ENCODE measurements at regions not wholly inside any gene's neighbourhood (a gene's known extent, or its start where the extent isn't known, plus 50 kb on each side); places are given as distances from the start of the nearest gene placed in this dataset.

DNA sequence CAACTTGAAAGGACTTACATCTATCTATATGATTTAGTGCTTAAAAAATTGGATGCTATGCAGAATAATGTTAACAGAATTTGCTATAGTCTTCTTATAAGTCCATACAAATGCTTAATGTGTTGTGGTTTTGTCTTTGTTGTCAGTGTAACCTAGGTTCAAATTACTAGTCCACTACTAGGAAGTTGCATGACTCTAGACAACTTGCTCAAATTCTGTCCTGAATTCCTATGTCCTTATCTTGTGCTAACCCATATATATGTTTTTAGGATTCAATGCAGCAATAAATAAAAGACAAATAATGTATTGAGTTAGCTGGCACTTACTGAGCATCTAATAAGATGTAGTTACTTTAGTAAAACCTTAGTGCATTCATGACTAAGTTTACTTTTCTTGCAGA is 276.5 kb upstream of the KCNMB2 start:
- H3K27ac Mint-ChIP-seq: no peak overlapping the region
- peaks cover 1% of the 10 kb centered on the region for H3K4me1 Mint-ChIP-seq
- no peaks in the 10 kb centered on the region for H3K36me3 Mint-ChIP-seq
- H3K4me3 Mint-ChIP-seq: no peak overlapping the region
- no peak for DNase-seq
- H3K9me3 Mint-ChIP-seq: no peaks in the 10 kb centered on the region
- no peaks in the 10 kb centered on the region for H3K27me3 Mint-ChIP-seq

DNA sequence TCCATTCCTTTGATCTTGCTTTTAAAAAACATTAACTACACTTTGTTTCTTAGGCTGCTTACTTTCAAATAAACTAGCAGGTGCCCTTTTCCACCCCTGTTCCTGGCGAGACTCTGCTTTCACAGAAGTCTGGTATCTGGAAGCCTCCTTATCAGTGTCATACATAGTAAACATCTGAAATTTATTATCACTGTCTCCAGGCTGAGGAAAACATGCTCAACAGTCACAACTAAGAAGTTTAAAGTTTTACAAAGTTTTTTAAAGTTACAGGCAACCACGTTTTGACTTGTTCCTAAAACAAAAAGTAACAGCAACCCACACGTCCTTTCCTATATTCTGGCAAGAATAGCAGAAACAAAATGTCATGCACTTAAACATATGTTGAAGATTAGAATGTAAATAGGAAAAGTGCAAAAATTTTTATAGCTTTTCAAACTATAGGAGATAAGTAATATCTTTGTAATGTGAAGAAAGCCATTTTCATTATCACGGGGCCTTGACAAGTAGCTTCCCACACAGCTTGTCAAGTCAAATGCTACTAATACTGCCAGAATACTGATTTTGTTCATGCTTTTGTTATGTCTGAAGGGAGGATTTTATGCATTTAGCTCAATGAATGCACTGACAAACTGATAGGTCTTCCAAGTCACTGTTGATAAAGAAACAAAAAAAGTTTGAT is 275.2 kb upstream of the KCNMB2 start:
- H3K4me1 Mint-ChIP-seq: peaks cover 1% of the 10 kb centered on the region
- H3K36me3 Mint-ChIP-seq: no peaks in the 10 kb centered on the region
- H3K4me3 Mint-ChIP-seq: no peak overlapping the region
- no peak for DNase-seq
- no peaks in the 10 kb centered on the region for H3K9me3 Mint-ChIP-seq
- no peaks in the 10 kb centered on the region for H3K27me3 Mint-ChIP-seq
- H3K27ac Mint-ChIP-seq: no peak overlapping the region

GRCh38 chr3:178263236-178263916 is 272.9 kb upstream of the KCNMB2 start:
- DNase-seq: no peak
- no peak overlapping the region for H3K27ac Mint-ChIP-seq
- no peaks in the 10 kb centered on the region for H3K27me3 Mint-ChIP-seq
- H3K4me3 Mint-ChIP-seq: no peak overlapping the region
- H3K36me3 Mint-ChIP-seq: no peaks in the 10 kb centered on the region
- peaks cover 1% of the 10 kb centered on the region for H3K4me1 Mint-ChIP-seq
- no peaks in the 10 kb centered on the region for H3K9me3 Mint-ChIP-seq

DNA sequence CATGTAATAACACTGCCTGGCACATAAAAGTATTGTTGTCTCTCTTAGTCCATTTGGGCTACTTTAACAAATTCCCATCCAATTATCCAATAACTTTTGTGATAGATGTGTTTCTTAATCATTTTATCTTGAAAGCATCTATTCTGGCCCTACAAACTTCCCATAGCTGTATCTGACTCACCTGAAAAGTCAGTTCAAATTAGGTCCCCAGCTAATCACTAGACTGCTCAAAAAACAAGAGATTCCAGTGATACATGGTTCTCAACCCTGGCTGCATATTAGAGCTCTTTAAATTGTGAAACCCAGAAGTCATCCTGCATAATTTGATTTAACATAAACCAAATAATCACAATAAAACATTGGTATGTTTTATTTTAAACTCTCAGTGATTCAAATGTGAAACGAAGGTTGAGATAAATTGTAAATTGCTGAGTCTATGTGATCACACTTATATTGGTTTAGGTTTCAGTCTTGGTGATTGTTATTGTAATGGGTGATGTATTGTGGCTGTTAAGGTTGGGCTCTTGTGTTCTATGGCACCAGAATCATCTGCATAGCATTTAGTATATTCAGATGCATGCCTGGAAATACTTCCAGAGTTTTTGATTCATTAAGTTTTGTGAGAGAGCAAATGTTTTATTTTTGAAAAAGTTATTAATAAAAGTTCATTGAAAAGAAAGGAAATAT is 268.9 kb upstream of the KCNMB2 start:
- H3K9me3 Mint-ChIP-seq: no peaks in the 10 kb centered on the region
- no peaks in the 10 kb centered on the region for H3K4me1 Mint-ChIP-seq
- H3K27me3 Mint-ChIP-seq: no peaks in the 10 kb centered on the region
- H3K4me3 Mint-ChIP-seq: no peak overlapping the region
- DNase-seq: no peak
- H3K36me3 Mint-ChIP-seq: no peaks in the 10 kb centered on the region
- H3K27ac Mint-ChIP-seq: no peak overlapping the region

DNA sequence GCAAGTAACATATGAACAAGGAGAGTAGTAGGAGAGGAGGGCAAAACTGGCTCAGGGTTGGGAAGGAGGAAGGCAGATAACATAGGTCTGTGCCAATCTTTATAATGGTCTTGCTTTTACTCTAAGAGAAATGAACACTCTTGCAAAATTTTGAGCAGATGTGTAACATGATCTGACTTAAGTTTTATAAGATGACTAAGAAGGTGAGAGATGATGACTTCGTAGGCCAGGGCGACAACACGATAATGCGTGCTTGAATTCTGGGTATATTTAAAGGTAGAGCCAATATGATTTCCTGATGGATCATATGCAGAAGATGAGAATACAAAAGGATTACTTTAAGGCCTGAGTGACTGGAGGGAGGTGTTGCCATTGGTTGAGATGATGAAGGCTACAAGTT is 265.4 kb upstream of the KCNMB2 start:
- DNase-seq: no peak
- H3K4me3 Mint-ChIP-seq: no peak overlapping the region
- H3K4me1 Mint-ChIP-seq: no peaks in the 10 kb centered on the region
- H3K9me3 Mint-ChIP-seq: no peaks in the 10 kb centered on the region
- H3K27ac Mint-ChIP-seq: no peak overlapping the region
- H3K27me3 Mint-ChIP-seq: no peaks in the 10 kb centered on the region
- no peaks in the 10 kb centered on the region for H3K36me3 Mint-ChIP-seq

- Mint-ChIP-seq H3K9me3 (no peaks in the 10 kb centered on the region), H3K27ac (no peak overlapping the region), H3K4me1 (no peaks in the 10 kb centered on the region)
Measured at GRCh38 chr3:178271740-178272387, 264.4 kb upstream of the KCNMB2 start.

DNA sequence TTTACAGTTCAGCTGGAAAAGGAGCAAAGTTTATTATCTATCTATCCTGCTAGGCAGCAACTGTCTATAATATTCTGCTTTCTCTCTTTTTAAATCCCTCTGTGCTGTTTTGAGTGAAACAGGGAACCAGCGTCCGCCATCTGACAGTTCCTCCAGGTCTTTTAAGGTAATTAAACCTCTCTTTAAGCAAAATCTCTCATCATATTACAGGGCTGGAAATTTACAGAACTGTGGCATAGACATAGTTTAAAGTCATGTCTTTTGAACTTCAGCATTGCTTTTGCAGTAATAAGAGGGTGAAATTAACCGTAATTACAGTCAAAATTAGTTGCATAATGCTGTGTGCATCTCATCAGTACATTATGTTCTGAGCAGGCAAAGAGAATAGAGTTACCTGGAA is 263.4 kb upstream of the KCNMB2 start:
- Mint-ChIP-seq H3K4me3 (no peak overlapping the region), H3K4me1 (no peaks in the 10 kb centered on the region), H3K27ac (no peak overlapping the region), H3K36me3 (no peaks in the 10 kb centered on the region), H3K9me3 (peaks cover 4% of the 10 kb centered on the region), H3K27me3 (no peaks in the 10 kb centered on the region)
- no peak for DNase-seq

More at GRCh38 chr3:178271740-178272387, 264.4 kb upstream of the KCNMB2 start:
- Mint-ChIP-seq H3K4me3 (no peak overlapping the region), H3K36me3 (no peaks in the 10 kb centered on the region), H3K27me3 (no peaks in the 10 kb centered on the region)
- no peak for DNase-seq

DNA sequence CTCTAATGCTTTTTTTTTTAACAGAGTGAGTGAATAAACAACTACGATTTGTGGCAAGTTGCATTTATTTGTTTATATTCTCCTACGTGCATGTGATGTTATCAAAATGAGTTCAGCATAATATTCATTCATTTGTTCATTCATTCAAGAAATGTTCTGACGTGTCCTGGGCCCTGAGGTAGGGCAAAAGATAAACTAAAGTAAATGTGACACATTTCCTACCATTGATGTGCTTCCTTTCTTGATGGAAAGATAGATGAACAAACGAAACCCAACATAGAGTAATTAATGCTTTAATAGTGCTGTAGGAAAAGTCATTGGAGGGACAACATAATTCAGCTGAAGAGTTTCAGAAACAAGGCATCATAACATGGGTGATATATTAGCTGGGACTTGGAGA is 261.5 kb upstream of the KCNMB2 start:
- H3K27me3 Mint-ChIP-seq: no peaks in the 10 kb centered on the region
- no peak overlapping the region for H3K27ac Mint-ChIP-seq
- no peak overlapping the region for H3K4me3 Mint-ChIP-seq
- peaks cover 10% of the 10 kb centered on the region for H3K36me3 Mint-ChIP-seq
- no peak for DNase-seq
- H3K4me1 Mint-ChIP-seq: no peaks in the 10 kb centered on the region
- peaks cover 19% of the 10 kb centered on the region for H3K9me3 Mint-ChIP-seq

GRCh38 chr3:178275311-178275710 is 260.9 kb upstream of the KCNMB2 start:
- H3K27ac Mint-ChIP-seq: no peak overlapping the region

DNA sequence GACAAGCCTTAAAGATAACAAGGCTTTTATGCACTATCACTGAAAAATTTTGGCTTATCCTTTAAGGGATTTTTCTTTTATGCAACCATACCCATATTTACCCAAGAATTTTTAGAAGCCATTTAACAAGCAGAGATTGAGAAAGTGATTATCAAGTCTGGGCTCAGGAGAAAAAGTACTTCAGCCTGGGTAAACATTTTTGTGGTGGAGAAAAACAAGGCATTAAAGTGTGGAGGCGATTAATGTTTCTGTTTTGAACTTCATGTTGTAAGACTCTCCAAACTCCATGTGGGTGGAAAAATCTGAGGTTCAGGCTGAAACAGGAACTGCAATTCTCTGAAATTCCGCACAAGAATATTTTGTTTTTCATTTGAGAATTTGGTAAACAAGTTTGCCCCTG is 260.4 kb upstream of the KCNMB2 start:
- DNase-seq: no peak
- Mint-ChIP-seq H3K36me3 (peaks cover 11% of the 10 kb centered on the region), H3K27ac (no peak overlapping the region), H3K4me3 (no peak overlapping the region), H3K27me3 (no peaks in the 10 kb centered on the region), H3K4me1 (no peaks in the 10 kb centered on the region), H3K9me3 (peaks cover 24% of the 10 kb centered on the region)

More at GRCh38 chr3:178275311-178275710, 260.9 kb upstream of the KCNMB2 start:
- Mint-ChIP-seq H3K4me1 (no peaks in the 10 kb centered on the region), H3K9me3 (peaks cover 24% of the 10 kb centered on the region), H3K36me3 (peaks cover 10% of the 10 kb centered on the region), H3K4me3 (no peak overlapping the region), H3K27me3 (no peaks in the 10 kb centered on the region)
- no peak for DNase-seq

GRCh38 chr3:178277605-178278004 is 258.6 kb upstream of the KCNMB2 start:
- Mint-ChIP-seq H3K27ac (no peak overlapping the region), H3K4me3 (no peak overlapping the region), H3K36me3 (peaks cover 11% of the 10 kb centered on the region), H3K27me3 (no peaks in the 10 kb centered on the region), H3K9me3 (peaks cover 28% of the 10 kb centered on the region), H3K4me1 (no peaks in the 10 kb centered on the region)
- DNase-seq: no peak

DNA sequence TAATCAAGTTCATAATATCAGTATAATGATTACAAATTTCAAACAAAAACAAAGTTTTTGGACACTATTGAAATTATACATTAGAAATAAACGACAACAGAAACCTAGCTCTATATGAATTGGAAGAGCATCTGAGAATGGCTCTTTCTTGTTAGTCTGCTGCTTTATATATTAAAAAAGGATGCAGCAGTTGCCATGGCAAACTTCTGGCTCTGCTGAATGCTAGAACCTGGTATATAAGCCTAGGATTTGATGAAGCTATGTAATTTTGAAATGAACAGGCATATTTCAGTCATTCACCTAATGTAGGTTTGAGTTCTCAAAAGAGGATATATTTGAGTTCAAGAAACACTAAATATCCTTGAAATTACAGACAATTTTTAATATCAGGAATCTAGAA is 252.7 kb upstream of the KCNMB2 start:
- H3K4me3 Mint-ChIP-seq: no peak overlapping the region
- H3K27me3 Mint-ChIP-seq: no peaks in the 10 kb centered on the region
- no peak overlapping the region for H3K27ac Mint-ChIP-seq
- peaks cover 13% of the 10 kb centered on the region for H3K36me3 Mint-ChIP-seq
- no peak for DNase-seq
- H3K9me3 Mint-ChIP-seq: peaks cover 24% of the 10 kb centered on the region
- no peaks in the 10 kb centered on the region for H3K4me1 Mint-ChIP-seq

GRCh38 chr3:178284181-178284580 is 252.1 kb upstream of the KCNMB2 start:
- Mint-ChIP-seq H3K27me3 (no peaks in the 10 kb centered on the region), H3K4me1 (no peaks in the 10 kb centered on the region), H3K27ac (no peak overlapping the region), H3K36me3 (peaks cover 8% of the 10 kb centered on the region), H3K4me3 (no peak overlapping the region), H3K9me3 (peaks cover 21% of the 10 kb centered on the region)
- DNase-seq: no peak

DNA sequence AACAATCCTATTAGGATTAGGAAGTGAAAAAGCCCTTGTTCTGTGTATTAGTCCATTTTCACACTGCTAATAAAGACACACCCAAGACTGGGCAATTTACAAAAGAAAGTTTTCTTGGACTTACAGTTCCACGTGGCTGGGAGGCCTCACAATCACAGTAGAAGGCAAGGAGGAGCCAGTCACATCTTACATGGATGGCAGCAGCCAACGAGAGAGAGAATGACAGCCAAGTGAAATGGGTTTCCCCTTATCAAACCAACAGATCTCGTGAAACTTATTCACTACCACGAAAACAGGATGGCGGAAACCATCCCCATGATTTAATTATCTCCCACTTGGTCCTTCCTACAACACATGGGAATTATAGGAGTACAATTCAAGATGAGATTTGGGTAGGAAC is 248.2 kb upstream of the KCNMB2 start:
- no peak overlapping the region for H3K4me3 Mint-ChIP-seq
- H3K27ac Mint-ChIP-seq: no peak overlapping the region
- H3K4me1 Mint-ChIP-seq: no peaks in the 10 kb centered on the region
- H3K9me3 Mint-ChIP-seq: peaks cover 7% of the 10 kb centered on the region
- no peaks in the 10 kb centered on the region for H3K27me3 Mint-ChIP-seq
- H3K36me3 Mint-ChIP-seq: peaks cover 3% of the 10 kb centered on the region
- DNase-seq: no peak

DNA sequence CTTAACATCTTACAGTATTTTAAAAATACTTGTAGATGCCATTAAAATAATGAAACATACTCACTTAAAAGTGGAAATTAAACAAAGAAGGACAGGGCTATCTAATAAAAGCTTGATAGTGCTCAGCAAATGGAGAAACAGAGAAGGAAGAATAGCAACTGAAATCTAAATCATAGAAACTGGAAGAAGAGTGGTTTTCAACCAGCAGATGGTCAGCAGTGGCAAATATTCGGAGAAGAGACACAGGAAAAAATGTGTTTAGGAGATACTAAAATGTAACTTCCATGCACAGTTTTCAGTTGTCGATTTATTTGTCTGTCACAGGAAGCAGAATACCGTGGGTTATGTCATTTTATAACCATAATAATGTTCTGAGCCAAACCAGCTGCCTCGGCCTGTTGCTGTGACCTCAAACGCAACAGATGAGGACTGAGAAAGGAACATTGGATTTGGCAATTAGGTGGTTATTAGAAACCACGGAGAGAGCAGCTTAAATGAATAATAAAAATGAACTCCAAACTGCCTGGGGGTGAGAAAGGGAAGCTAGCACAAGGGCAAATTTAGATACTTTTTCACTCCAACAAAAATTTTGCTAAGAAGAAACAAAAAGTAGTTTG is 246.6 kb upstream of the KCNMB2 start:
- no peak overlapping the region for H3K27ac Mint-ChIP-seq
- DNase-seq: no peak
- H3K27me3 Mint-ChIP-seq: no peaks in the 10 kb centered on the region
- H3K4me3 Mint-ChIP-seq: no peak overlapping the region
- H3K9me3 Mint-ChIP-seq: peaks cover 7% of the 10 kb centered on the region
- H3K36me3 Mint-ChIP-seq: peaks cover 3% of the 10 kb centered on the region
- no peaks in the 10 kb centered on the region for H3K4me1 Mint-ChIP-seq
